D721Med (cell line): ENCODE measurements at regions not wholly inside any gene's neighbourhood (a gene's known extent, or its start where the extent isn't known, plus 50 kb on each side); places are given as distances from the start of the nearest gene placed in this dataset.
A peak's percentile ranks its signal among the peaks of the same experiment; 100 is the strongest.

Experiments
- DNase-seq: peaks from one replicate; pipeline ENCODE4 v3.0.0; 2011; ENCODE audit warnings: low spot score; ENCODE audit not compliant: insufficient read length
- FAIRE-seq: peaks from 2 replicates; lab custom pipeline; 2011; peaks lifted over from hg19 to GRCh38; lab: Jason Lieb, UNC
- TF ChIP-seq, protein P1 (sequence below): IDR thresholded peaks from 2 replicates; pipeline ENCODE4 v1.5.1; 2012; ENCODE audit warnings: mild to moderate bottlenecking, control low read depth; ENCODE audit not compliant: insufficient read depth; ENCODE audit errors: missing control alignments

DNA sequence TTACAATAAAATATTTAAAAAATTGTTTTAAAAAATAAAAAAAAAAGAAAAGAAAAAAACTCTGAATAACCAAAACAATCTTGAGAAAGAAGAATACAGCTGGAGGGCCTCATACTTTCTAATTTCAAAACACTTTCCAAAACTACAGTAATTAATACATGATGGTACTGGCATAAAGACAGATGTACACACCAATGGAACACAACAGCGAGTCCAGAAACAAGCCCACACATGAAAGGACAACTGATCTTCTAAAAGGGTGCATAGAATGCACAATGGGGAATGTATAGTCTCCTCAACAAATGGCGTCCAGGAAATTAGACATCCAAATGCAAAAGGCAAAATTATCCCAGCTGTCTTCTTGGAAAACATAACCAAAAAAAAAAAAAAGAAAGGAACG is 99.6 kb downstream of the LURAP1L start:
- no peak for FAIRE-seq
- no peak for DNase-seq
- TF ChIP-seq, protein P1, sequence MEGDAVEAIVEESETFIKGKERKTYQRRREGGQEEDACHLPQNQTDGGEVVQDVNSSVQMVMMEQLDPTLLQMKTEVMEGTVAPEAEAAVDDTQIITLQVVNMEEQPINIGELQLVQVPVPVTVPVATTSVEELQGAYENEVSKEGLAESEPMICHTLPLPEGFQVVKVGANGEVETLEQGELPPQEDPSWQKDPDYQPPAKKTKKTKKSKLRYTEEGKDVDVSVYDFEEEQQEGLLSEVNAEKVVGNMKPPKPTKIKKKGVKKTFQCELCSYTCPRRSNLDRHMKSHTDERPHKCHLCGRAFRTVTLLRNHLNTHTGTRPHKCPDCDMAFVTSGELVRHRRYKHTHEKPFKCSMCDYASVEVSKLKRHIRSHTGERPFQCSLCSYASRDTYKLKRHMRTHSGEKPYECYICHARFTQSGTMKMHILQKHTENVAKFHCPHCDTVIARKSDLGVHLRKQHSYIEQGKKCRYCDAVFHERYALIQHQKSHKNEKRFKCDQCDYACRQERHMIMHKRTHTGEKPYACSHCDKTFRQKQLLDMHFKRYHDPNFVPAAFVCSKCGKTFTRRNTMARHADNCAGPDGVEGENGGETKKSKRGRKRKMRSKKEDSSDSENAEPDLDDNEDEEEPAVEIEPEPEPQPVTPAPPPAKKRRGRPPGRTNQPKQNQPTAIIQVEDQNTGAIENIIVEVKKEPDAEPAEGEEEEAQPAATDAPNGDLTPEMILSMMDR: no peak

DNA sequence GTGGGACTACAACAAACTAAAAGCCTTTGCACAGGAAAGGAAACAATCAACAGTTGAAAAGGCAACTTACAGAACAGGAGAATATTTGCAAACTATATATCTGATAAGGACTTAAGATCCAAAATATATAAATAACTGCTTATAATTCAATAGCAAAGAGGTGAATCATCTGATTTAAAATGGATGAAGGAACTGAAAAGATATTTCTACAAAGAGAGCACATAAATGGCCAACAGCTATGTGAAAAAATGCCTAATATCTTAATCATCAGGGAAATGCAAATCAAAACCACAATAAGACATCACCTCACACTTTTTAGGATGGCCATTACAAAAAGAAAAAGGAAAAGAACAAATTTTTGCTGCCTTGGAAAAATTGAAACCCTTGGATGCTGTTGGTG is 100.4 kb downstream of the LURAP1L start:
- TF ChIP-seq, protein P1: no peak
- FAIRE-seq (no peak), DNase-seq (no peak)

DNA sequence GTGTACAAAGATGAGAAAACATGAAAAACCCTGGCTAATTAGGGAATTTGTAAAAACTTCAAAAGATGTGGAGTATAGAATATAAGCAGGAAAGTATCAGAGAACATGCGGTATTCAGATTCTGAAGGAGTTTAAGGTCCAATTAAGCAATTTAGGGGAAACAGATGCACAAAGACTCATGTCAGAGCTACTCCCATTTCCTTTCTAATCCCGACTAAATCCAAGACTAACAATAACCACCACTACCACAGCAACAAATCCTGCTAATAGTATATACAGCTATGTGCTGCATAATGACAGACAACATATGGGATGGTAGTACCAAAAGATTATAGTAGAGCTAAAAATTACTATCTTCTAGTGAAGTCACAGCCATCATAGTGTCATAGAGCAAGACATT is 102.1 kb downstream of the LURAP1L start:
- FAIRE-seq: peak; percentile 83
- TF ChIP-seq, protein P1: no peak
- DNase-seq: no peak

DNA sequence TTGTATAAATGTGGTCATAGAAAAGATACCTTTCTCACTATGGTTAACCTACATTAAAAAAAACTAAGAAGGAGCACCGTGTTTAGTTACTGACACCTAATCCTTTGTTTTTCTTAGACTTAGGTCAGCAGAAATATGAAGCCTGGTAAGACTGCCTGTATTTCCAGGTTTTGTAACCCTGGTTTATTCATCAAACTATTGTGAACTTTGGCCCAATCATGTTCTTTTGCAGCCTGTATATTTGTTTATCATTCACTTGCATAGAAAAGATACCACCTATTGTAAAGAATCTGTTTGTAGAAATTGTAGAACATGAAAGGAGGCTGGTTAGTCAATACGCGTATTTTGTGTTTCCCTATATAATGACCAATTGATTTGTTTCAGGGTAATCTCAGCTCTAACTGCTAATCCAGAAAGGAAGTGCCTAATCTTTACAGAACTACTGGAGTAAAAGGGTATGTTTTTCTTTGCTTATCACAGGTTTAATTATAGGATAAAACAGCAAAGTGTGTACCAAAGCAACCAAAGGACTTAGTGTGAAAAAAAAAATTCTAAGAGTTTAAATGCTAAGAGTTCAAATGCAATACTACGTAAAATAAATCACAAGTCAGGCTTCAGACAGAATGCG is 103.6 kb downstream of the LURAP1L start:
- TF ChIP-seq, protein P1: no peak
- DNase-seq (no peak), FAIRE-seq (no peak)

DNA sequence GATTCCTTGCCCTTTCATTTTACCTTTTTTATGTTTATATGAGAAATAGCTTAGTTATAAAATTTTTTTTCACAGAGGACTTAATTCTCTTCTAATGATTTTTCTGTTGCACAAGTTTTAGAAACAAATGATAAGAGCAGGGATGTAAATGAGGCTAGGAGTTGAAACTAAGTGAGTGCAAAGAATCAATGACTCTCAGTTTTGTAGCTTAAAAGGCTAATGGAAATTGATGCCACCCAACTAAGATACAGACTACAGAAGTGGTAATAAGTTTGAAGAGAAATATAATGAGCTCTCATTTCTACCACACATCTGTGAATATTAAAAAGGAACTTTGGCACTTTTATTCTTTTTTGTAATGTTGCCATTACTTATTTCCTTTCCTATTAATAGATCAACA is 105.1 kb downstream of the LURAP1L start:
- FAIRE-seq (no peak), DNase-seq (no peak)
- TF ChIP-seq, protein P1: no peak

DNA sequence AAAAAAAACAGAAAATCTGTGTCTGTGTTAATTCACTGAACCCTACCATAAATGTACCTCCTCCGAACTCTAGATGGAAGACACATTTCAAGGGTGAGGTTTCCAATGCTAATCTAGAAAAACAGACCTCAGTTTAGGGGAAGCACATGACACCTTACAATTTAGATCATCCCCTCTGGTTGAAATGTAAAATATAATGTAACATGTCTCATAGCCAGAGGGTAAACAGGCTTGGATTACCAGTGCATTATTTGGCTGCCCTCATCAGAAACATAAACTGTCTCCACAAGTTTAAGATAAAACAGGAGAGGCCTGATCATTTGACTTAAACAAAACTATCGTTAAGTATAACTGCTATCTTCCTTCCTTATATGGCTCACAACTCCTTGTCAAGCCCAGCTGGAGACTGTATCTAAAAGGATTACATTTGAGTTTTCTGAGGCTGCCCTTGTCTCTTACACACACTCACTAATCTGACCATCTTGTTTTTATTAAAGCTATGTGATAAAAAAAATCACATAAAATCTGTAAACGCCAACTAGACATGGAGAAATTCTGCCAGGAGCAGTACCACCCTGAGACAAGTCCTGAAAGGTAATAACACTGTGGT is 105.7 kb downstream of the LURAP1L start:
- TF ChIP-seq, protein P1: no peak
- no peak for FAIRE-seq
- DNase-seq: no peak

DNA sequence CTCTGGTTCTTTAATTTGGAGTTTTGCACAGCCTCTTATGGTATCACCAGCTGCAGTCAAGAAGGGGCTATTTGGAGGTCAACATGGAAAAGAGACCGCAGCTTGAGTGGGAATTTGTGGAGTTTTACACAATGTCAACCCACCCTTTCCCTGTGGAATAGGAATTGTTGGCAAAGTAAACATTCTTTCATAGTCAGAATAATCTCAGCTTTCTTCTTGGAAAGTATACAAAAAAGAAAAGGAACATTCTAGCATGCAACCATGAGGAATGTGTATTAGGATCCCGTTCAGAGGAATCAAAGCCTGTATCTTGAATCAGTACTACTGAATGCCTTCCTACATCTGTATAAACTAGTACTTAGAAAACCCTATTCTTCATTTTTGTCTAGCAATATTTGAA is 107.6 kb downstream of the LURAP1L start:
- no peak for DNase-seq
- TF ChIP-seq, protein P1: no peak
- no peak for FAIRE-seq
